H1 (cell line): ENCODE measurements at regions not wholly inside any gene's neighbourhood (a gene's known extent, or its start where the extent isn't known, plus 50 kb on each side); places are given as distances from the start of the nearest gene placed in this dataset.

Experiments used
- CTCF ChIA-PET: fragments of 300-600 bp; sonication (Branson Sonifier 250); formaldehyde crosslinking; loops from one replicate; lab custom pipeline; 2021; ENCODE audit not compliant: partially characterized antibody; lab: Charles Lee
- POLR2A ChIA-PET: fragments of 300-600 bp; sonication (Branson Sonifier 250); formaldehyde crosslinking; loops from one replicate; lab custom pipeline; 2021; ENCODE audit warnings: inconsistent platforms; ENCODE audit not compliant: partially characterized antibody; lab: Charles Lee
- DNase-seq, 2 experiments: peaks; one replicate each; pipeline versions ENCODE4 v3.0.0 to v3.0.0-alpha.2; 2010 to 2022; ENCODE audit warnings: low spot score in 2 of 2, low read depth in 1 of 2, mixed read lengths in 1 of 2
- FAIRE-seq: peaks from 2 replicates; lab custom pipeline; 2011; peaks lifted over from hg19 to GRCh38; lab: Jason Lieb, UNC
- H2AFZ ChIP-seq: 2 replicates; pipeline ENCODE4 v1.8.1; 2012; ENCODE audit warnings: low read length, inconsistent platforms
- H2AK5ac ChIP-seq: 2 replicates; pipeline ENCODE4 v1.6.1; 2013; ENCODE audit warnings: low read depth, low read length
- H2BK120ac ChIP-seq: replicated peaks from 2 replicates; pipeline ENCODE3; 2013; ENCODE audit warnings: low read depth, low read length, inconsistent platforms
- H2BK12ac ChIP-seq: 2 replicates; pipeline ENCODE4 v1.6.1; 2013; ENCODE audit warnings: low read depth, low read length
- H2BK15ac ChIP-seq: 2 replicates; pipeline ENCODE4 v1.6.1; 2013; ENCODE audit warnings: low read length
- H2BK20ac ChIP-seq: 2 replicates; pipeline ENCODE4 v1.6.1; 2013; ENCODE audit warnings: low read length
- H2BK5ac ChIP-seq: 2 replicates; pipeline ENCODE4 v1.6.1; 2013; ENCODE audit warnings: low read depth, low read length
- H3K14ac ChIP-seq: 2 replicates; pipeline ENCODE4 v1.6.1; 2013; ENCODE audit warnings: inconsistent platforms; ENCODE audit not compliant: insufficient read length
- H3K18ac ChIP-seq: 2 replicates; pipeline ENCODE4 v1.6.1; 2013; ENCODE audit warnings: low read length; ENCODE audit errors: extremely low read depth
- H3K23ac ChIP-seq: 2 replicates; pipeline ENCODE4 v1.6.1; 2013; ENCODE audit warnings: inconsistent platforms; ENCODE audit not compliant: insufficient read length
- H3K23me2 ChIP-seq: 2 replicates; pipeline ENCODE4 v1.6.1; 2013; ENCODE audit warnings: low read depth, low read length
- H3K27ac ChIP-seq: 2 replicates; pipeline ENCODE4 v1.6.1; 2011; ENCODE audit warnings: low read depth, low read length, inconsistent platforms
- H3K27me3 ChIP-seq, 4 experiments: replicated peaks in 1 of 4; 1 replicate in 1 of 4; 2 replicates in 3 of 4; pipeline versions ENCODE4 v1.6.1 to v1.8.1; 2011 to 2013; ENCODE audit warnings: low read length in 3 of 4, mild to moderate bottlenecking in 3 of 4, inconsistent platforms in 2 of 4, mixed read lengths in 2 of 4, moderate library complexity in 1 of 4; ENCODE audit not compliant: control insufficient read depth in 3 of 4, insufficient read depth in 3 of 4; ENCODE audit errors: extremely low read depth in 1 of 4
- H3K36me3 ChIP-seq, 4 experiments: 2 replicates each; pipeline versions ENCODE4 v1.6.1 to v1.8.1; 2011 to 2013; ENCODE audit warnings: mild to moderate bottlenecking in 4 of 4, low read length in 3 of 4, moderate library complexity in 2 of 4, control low read depth in 1 of 4, inconsistent platforms in 1 of 4; ENCODE audit not compliant: insufficient read depth in 4 of 4, control insufficient read depth in 2 of 4
- H3K4ac ChIP-seq: replicated peaks from 2 replicates; pipeline ENCODE3; 2013; ENCODE audit warnings: low read length, low read depth, mixed read lengths, inconsistent platforms; ENCODE audit not compliant: insufficient read length
- H3K4me1 ChIP-seq, 4 experiments: replicated peaks in 1 of 4; 1 replicate in 1 of 4; 2 replicates in 3 of 4; pipeline versions ENCODE4 v1.6.1 to v1.8.1; 2011 to 2013; ENCODE audit warnings: low read length in 3 of 4, inconsistent platforms in 2 of 4, mixed read lengths in 1 of 4; ENCODE audit not compliant: insufficient read depth in 4 of 4, control insufficient read depth in 3 of 4
- H3K4me2 ChIP-seq, 2 experiments: 2 replicates each; pipeline versions ENCODE4 v1.6.1 to v1.8.1; 2011 to 2013; ENCODE audit warnings: low read depth in 2 of 2, low read length in 2 of 2, control low read depth in 1 of 2, inconsistent platforms in 1 of 2, mild to moderate bottlenecking in 1 of 2; ENCODE audit not compliant: insufficient read depth in 1 of 2
- H3K4me3 ChIP-seq, 4 experiments: fragments of 200-600, 300-600 bp in 1 of 4; sonication (generic), shearing (Covaris generic), sonication (Bioruptor Twin) in 1 of 4; 2 replicates each; pipeline versions ENCODE4 v1.5.1 to v1.8.1; 2011 to 2016; ENCODE audit warnings: low read length in 4 of 4, low read depth in 3 of 4, control low read depth in 2 of 4, inconsistent platforms in 2 of 4, mild to moderate bottlenecking in 2 of 4, mixed read lengths in 1 of 4, moderate library complexity in 1 of 4; ENCODE audit not compliant: insufficient read depth in 2 of 4; ENCODE audit errors: extremely low read depth in 1 of 4
- H3K56ac ChIP-seq: replicated peaks from 2 replicates; pipeline ENCODE3; 2013; ENCODE audit warnings: low read depth, mild to moderate bottlenecking, mixed read lengths, low read length, inconsistent platforms; ENCODE audit not compliant: insufficient read length
- H3K79me1 ChIP-seq: 2 replicates; pipeline ENCODE4 v1.6.1; 2013; ENCODE audit warnings: low read depth, low read length, control low read depth
- H3K79me2 ChIP-seq, 2 experiments: 2 replicates each; pipeline versions ENCODE4 v1.6.1 to v1.8.1; 2012 to 2013; ENCODE audit warnings: low read length in 2 of 2, mild to moderate bottlenecking in 2 of 2, inconsistent platforms in 1 of 2; ENCODE audit not compliant: insufficient read depth in 2 of 2, control insufficient read depth in 1 of 2
- H3K9ac ChIP-seq, 4 experiments: replicated peaks in 1 of 4; 1 replicate in 1 of 4; 2 replicates in 3 of 4; pipeline versions ENCODE4 v1.6.1 to v1.8.1; 2011 to 2013; ENCODE audit warnings: low read depth in 3 of 4, low read length in 3 of 4, control low read depth in 2 of 4, mild to moderate bottlenecking in 2 of 4, moderate library complexity in 2 of 4, inconsistent platforms in 1 of 4; ENCODE audit errors: extremely low read depth in 1 of 4
- H3K9me3 ChIP-seq, 2 experiments: 2 replicates each; pipeline versions ENCODE4 v1.6.1 to v1.8.1; 2012 to 2013; ENCODE audit warnings: mild to moderate bottlenecking in 2 of 2, moderate library complexity in 2 of 2, control low read depth in 1 of 2, inconsistent platforms in 1 of 2, low read depth in 1 of 2, low read length in 1 of 2, mixed read lengths in 1 of 2; ENCODE audit not compliant: insufficient read depth in 2 of 2
- H4K20me1 ChIP-seq, 2 experiments: replicated peaks in 1 of 2; 2 replicates each; pipeline versions ENCODE3 to v1.8.1; 2011 to 2013; ENCODE audit warnings: inconsistent platforms in 2 of 2, low read length in 2 of 2, mild to moderate bottlenecking in 1 of 2; ENCODE audit not compliant: insufficient read depth in 2 of 2, control insufficient read depth in 1 of 2
- H4K5ac ChIP-seq: 2 replicates; pipeline ENCODE4 v1.6.1; 2013; ENCODE audit warnings: low read length, low read depth, mixed read lengths, inconsistent platforms; ENCODE audit not compliant: insufficient read length
- H4K8ac ChIP-seq: 2 replicates; pipeline ENCODE4 v1.8.0; 2013; ENCODE audit warnings: mild to moderate bottlenecking, moderate library complexity, low read length, inconsistent platforms; ENCODE audit not compliant: insufficient read depth; ENCODE audit errors: extremely low read depth
- H4K91ac ChIP-seq: replicated peaks from 2 replicates; pipeline ENCODE3; 2013; ENCODE audit warnings: low read length, mixed read lengths, inconsistent platforms; ENCODE audit not compliant: insufficient read length
- WGBS, 2 experiments: shearing (Covaris generic) in 1 of 2; methylation state at CpG; one replicate each; pipeline versions ENCODE4 v1.1.6 to v1.1.7; 2013 to 2015; ENCODE audit warnings: low lambda C conversion rate in 2 of 2, mixed read lengths in 2 of 2, inconsistent platforms in 1 of 2, low coverage in 1 of 2, missing lambda C conversion rate in 1 of 2; ENCODE audit not compliant: insufficient replicate concordance in 2 of 2, insufficient coverage in 1 of 2, insufficient read length in 1 of 2; ENCODE audit errors: extremely low coverage in 1 of 2, missing lambda C conversion rate in 1 of 2; 5-methylcytosine and 5-hydroxymethylcytosine counted together

DNA sequence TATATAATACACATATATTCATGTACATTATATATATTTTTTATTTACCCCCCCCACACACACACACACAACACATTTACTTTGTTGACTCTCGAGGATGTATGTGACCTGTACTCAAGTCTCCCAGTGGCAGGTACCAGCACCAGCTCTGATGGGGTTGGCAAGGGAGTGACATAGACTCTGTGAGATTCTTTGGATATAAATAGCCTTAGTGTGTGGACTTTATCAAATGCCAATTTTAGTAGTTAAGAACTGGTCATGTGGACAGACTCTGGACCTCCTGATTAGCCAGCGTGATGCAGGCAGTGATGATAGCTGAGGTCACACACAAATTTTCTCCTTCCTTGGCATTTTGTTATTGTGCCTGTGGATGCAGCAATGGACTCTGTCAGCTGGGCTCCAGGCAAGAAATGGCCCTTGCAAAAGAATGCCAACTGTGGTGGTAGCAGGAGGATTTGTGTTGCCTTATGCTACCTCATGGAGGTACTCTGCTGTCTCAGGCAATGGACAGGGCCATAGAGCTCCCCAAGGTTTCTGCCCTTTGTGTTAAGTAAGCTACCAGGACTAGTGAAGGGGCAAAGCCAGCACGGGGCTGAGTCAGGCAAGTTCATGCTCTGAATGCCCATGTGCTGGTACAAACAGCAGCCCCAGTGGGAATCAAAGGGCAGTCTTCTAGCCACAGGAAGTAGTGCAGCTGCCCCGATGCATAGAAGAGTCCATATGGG, 224.6 kb upstream of the ZWINT start:
- H3K4me1 ChIP-seq, result peaks cover 0 to 8% (median 5%) of the 10 kb centered on the region in 4 experiments; a peak in 6 of 7 replicates
- H2BK12ac ChIP-seq, result peak overlapping the region; percentile 53; the same call in 1 of the 2 replicates
- no peak overlapping the region for H3K56ac ChIP-seq
- no peak overlapping the region for H2BK120ac ChIP-seq
- H2BK15ac ChIP-seq, result no peak overlapping the region
- peak in 1 of 2 experiments; percentile 42 for DNase-seq
- no peak overlapping the region; the same call in 1 of the 2 replicates for H3K18ac ChIP-seq
- H3K4me3 ChIP-seq, result no peak overlapping the region
- no peaks in the 10 kb centered on the region for H4K20me1 ChIP-seq
- H3K79me1 ChIP-seq, result no peaks in the 10 kb centered on the region
- H4K5ac ChIP-seq, result no peak overlapping the region
- H4K91ac ChIP-seq, result no peak overlapping the region
- H2AFZ ChIP-seq, result peak overlapping the region; percentile 89
- peak overlapping the region; percentile 4; the same call in 1 of the 2 replicates for H4K8ac ChIP-seq
- H3K27ac ChIP-seq, result no peak overlapping the region
- no peak overlapping the region for H3K9ac ChIP-seq
- H3K23ac ChIP-seq, result no peak overlapping the region
- CTCF ChIA-PET, result interaction anchor here (1.0 to 1.1 kb wide), 2 partner anchors 11 to 196 kb away, joined by 3 read pairs; no protein-coding TSS in a partner anchor
- H3K36me3 ChIP-seq, result no peaks in the 10 kb centered on the region
- 90% methylated on average over 4 of the region's 4 CpGs; no CpG with 5 or more reads in 1 of the 2 experiments for WGBS, 2 experiments
- POLR2A ChIA-PET, result no interaction called here
- H3K27me3 ChIP-seq, result no peaks in the 10 kb centered on the region
- 0 out of 2 replicates have a peak overlapping the region, but pooled peaks have one; percentile 15 for H2BK20ac ChIP-seq
- peak overlapping the region in 1 of 2 experiments; percentile 60; a peak in 2 of 4 replicates for H3K4me2 ChIP-seq
- H3K23me2 ChIP-seq, result no peaks in the 10 kb centered on the region
- no peak overlapping the region for H2AK5ac ChIP-seq
- no peak overlapping the region for H3K14ac ChIP-seq
- no peak overlapping the region for H3K4ac ChIP-seq
- peaks cover 0 to 3% of the 10 kb centered on the region in 2 experiments; a peak in 1 of 4 replicates for H3K9me3 ChIP-seq
- FAIRE-seq, result no peak
- H2BK5ac ChIP-seq, result no peak overlapping the region
- no peaks in the 10 kb centered on the region for H3K79me2 ChIP-seq
